ENCODE measurements at regions not wholly inside any gene's neighbourhood (a gene's known extent, or its start where the extent isn't known, plus 50 kb on each side); places are given as distances from the start of the nearest gene placed in this dataset.

GRCh38 chr6:54729716-54730115, 116.9 kb upstream of the FAM83B start:
- no peak overlapping the region for H3K27ac ChIP-seq (ENCODE audit: poor library complexity, severe bottlenecking)
- H3K4me1 ChIP-seq (ENCODE audit: insufficient read depth, poor library complexity, severe bottlenecking): no peaks in the 10 kb centered on the region
- DNase-seq (ENCODE audit: low spot score): no peak
- H3K9me3 ChIP-seq (ENCODE audit: severe bottlenecking): no peaks in the 10 kb centered on the region
- H3K36me3 ChIP-seq (ENCODE audit: low read depth): no peaks in the 10 kb centered on the region
- ATAC-seq (ENCODE audit: low read depth): peak; percentile 35; the same call in 1 of the 3 replicates
- no peak for TF ChIP-seq CTCF (IDR thresholded peaks at IDR 0.05; ENCODE audit: poor library complexity, severe bottlenecking)
- no peak overlapping the region for H3K4me3 ChIP-seq (ENCODE audit: severe bottlenecking)
- no peaks in the 10 kb centered on the region for H3K27me3 ChIP-seq (ENCODE audit: insufficient read depth, poor library complexity, severe bottlenecking)

- Histone ChIP-seq H3K27me3 (ENCODE audit: insufficient read depth, poor library complexity, severe bottlenecking) (no peaks in the 10 kb centered on the region), H3K4me1 (ENCODE audit: insufficient read depth, poor library complexity, severe bottlenecking) (no peaks in the 10 kb centered on the region), H3K36me3 (ENCODE audit: low read depth) (no peaks in the 10 kb centered on the region), H3K27ac (ENCODE audit: poor library complexity, severe bottlenecking) (no peak overlapping the region), H3K9me3 (ENCODE audit: severe bottlenecking) (no peaks in the 10 kb centered on the region), H3K4me3 (ENCODE audit: severe bottlenecking) (no peak overlapping the region)
- no peak for TF ChIP-seq CTCF (IDR thresholded peaks at IDR 0.05; ENCODE audit: poor library complexity, severe bottlenecking)
- DNase-seq (ENCODE audit: low spot score) (no peak), ATAC-seq (ENCODE audit: low read depth) (no peak)
These were observed 115.6 kb upstream of the FAM83B start for GRCh38 chr6:54730767-54731630.

- H3K4me3 ChIP-seq (ENCODE audit: severe bottlenecking): no peak overlapping the region
- no peaks in the 10 kb centered on the region for H3K36me3 ChIP-seq (ENCODE audit: low read depth)
- H3K27me3 ChIP-seq (ENCODE audit: insufficient read depth, poor library complexity, severe bottlenecking): no peaks in the 10 kb centered on the region
- TF ChIP-seq CTCF (IDR thresholded peaks at IDR 0.05; ENCODE audit: poor library complexity, severe bottlenecking): no peak
- no peak overlapping the region for H3K27ac ChIP-seq (ENCODE audit: poor library complexity, severe bottlenecking)
- no peak for ATAC-seq (ENCODE audit: low read depth)
- no peak for DNase-seq (ENCODE audit: low spot score)
- H3K9me3 ChIP-seq (ENCODE audit: severe bottlenecking): no peaks in the 10 kb centered on the region
- no peaks in the 10 kb centered on the region for H3K4me1 ChIP-seq (ENCODE audit: insufficient read depth, poor library complexity, severe bottlenecking)
These were observed 109.3 kb upstream of the FAM83B start for GRCh38 chr6:54737247-54737646.

GRCh38 chr6:54747955-54748354, 98.6 kb upstream of the FAM83B start:
- peaks cover 9% of the 10 kb centered on the region for H3K4me1 ChIP-seq (ENCODE audit: insufficient read depth, poor library complexity, severe bottlenecking)
- H3K27me3 ChIP-seq (ENCODE audit: insufficient read depth, poor library complexity, severe bottlenecking): no peaks in the 10 kb centered on the region
- no peaks in the 10 kb centered on the region for H3K36me3 ChIP-seq (ENCODE audit: low read depth)
- no peak overlapping the region for H3K27ac ChIP-seq (ENCODE audit: poor library complexity, severe bottlenecking)
- DNase-seq (ENCODE audit: low spot score) (no peak), ATAC-seq (ENCODE audit: low read depth) (peak; percentile 42; the same call in 1 of the 3 replicates)
- TF ChIP-seq CTCF (IDR thresholded peaks at IDR 0.05; ENCODE audit: poor library complexity, severe bottlenecking): no peak
- H3K4me3 ChIP-seq (ENCODE audit: severe bottlenecking): no peak overlapping the region
- no peaks in the 10 kb centered on the region for H3K9me3 ChIP-seq (ENCODE audit: severe bottlenecking)

GRCh38 chr6:54754406-54754805, 92.2 kb upstream of the FAM83B start:
- H3K27ac ChIP-seq (ENCODE audit: poor library complexity, severe bottlenecking): no peak overlapping the region

More at GRCh38 chr6:54754406-54754805, 92.2 kb upstream of the FAM83B start:
- H3K27me3 ChIP-seq (ENCODE audit: insufficient read depth, poor library complexity, severe bottlenecking): no peaks in the 10 kb centered on the region
- H3K4me3 ChIP-seq (ENCODE audit: severe bottlenecking): no peak overlapping the region
- ATAC-seq (ENCODE audit: low read depth): no peak
- no peaks in the 10 kb centered on the region for H3K36me3 ChIP-seq (ENCODE audit: low read depth)
- H3K9me3 ChIP-seq (ENCODE audit: severe bottlenecking): no peaks in the 10 kb centered on the region
- H3K4me1 ChIP-seq (ENCODE audit: insufficient read depth, poor library complexity, severe bottlenecking): no peaks in the 10 kb centered on the region
- DNase-seq (ENCODE audit: low spot score): no peak
- TF ChIP-seq CTCF (IDR thresholded peaks at IDR 0.05; ENCODE audit: poor library complexity, severe bottlenecking): no peak
